ENCODE measurements at regions not wholly inside any gene's neighbourhood (a gene's known extent, or its start where the extent isn't known, plus 50 kb on each side); places are given as distances from the start of the nearest gene placed in this dataset.

DNA sequence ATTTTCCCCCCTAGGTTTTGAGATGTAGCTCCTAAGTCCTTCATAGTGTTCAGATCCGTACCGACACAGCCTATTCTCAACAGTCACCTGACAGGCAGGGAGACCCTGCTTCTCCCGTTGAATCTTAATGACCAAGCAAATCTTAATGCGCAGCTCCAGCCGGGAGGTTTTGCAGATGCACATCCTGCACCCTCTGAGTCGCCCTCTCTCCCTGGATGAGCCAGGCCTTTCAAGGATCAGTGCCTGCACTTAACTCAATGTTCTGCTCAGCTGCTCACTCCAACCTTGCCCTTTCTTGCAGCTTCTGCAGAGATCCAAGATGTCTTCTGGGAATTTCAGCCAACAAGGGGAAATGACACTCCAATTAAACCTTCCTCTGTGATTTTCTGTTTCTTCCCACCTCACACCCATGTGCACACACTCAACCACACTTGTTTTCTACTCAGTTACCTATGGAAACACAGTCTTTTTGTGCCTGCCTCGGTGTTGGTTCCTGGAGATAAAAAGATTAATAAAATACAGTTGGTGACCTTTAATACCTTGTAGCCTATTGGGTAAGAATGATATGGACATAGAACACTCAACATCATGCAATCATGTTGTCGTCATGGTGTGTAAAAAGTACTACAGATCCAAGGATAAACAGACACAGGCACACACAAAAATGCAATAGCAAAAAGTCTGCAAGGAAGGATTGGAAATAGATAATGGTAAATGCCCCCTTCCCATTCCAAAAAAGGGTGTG is 76.9 kb upstream of the DYNLRB2 start:
- TF ChIP-seq, protein P1, sequence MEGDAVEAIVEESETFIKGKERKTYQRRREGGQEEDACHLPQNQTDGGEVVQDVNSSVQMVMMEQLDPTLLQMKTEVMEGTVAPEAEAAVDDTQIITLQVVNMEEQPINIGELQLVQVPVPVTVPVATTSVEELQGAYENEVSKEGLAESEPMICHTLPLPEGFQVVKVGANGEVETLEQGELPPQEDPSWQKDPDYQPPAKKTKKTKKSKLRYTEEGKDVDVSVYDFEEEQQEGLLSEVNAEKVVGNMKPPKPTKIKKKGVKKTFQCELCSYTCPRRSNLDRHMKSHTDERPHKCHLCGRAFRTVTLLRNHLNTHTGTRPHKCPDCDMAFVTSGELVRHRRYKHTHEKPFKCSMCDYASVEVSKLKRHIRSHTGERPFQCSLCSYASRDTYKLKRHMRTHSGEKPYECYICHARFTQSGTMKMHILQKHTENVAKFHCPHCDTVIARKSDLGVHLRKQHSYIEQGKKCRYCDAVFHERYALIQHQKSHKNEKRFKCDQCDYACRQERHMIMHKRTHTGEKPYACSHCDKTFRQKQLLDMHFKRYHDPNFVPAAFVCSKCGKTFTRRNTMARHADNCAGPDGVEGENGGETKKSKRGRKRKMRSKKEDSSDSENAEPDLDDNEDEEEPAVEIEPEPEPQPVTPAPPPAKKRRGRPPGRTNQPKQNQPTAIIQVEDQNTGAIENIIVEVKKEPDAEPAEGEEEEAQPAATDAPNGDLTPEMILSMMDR (IDR thresholded peaks at IDR 0.05): no peak
- TF ChIP-seq POLR2A (IDR thresholded peaks at IDR 0.05): no peak
